H9 (cell line): ENCODE measurements at regions not wholly inside any gene's neighbourhood (a gene's known extent, or its start where the extent isn't known, plus 50 kb on each side); places are given as distances from the start of the nearest gene placed in this dataset.

Experiments
- DNase-seq: peaks from one replicate; pipeline ENCODE4 v3.0.0-alpha.2; 2017
- H2AFZ ChIP-seq: one replicate; pipeline ENCODE4 v1.6.1; 2013; ENCODE audit warnings: mild to moderate bottlenecking, low read length, control low read depth, moderate library complexity
- H2AK5ac ChIP-seq: 2 replicates; pipeline ENCODE4 v1.6.1; 2013; ENCODE audit warnings: low read length, control low read depth, mixed read lengths; ENCODE audit not compliant: insufficient read length
- H2BK120ac ChIP-seq: one replicate; pipeline ENCODE4 v1.6.1; 2013; ENCODE audit warnings: low read depth, mild to moderate bottlenecking, low read length, control low read depth, inconsistent platforms; ENCODE audit not compliant: poor library complexity, severe bottlenecking
- H2BK12ac ChIP-seq: 2 replicates; pipeline ENCODE4 v1.6.1; 2013; ENCODE audit warnings: low read length, control low read depth, mixed read lengths, low read depth; ENCODE audit not compliant: insufficient read length
- H2BK15ac ChIP-seq: 2 replicates; pipeline ENCODE4 v1.6.1; 2013; ENCODE audit warnings: low read depth, low read length, control low read depth
- H2BK20ac ChIP-seq: one replicate; pipeline ENCODE4 v1.6.1; 2013; ENCODE audit warnings: low read depth, mild to moderate bottlenecking, low read length, control low read depth, inconsistent platforms; ENCODE audit not compliant: poor library complexity, severe bottlenecking
- H2BK5ac ChIP-seq: 2 replicates; pipeline ENCODE4 v1.6.1; 2013; ENCODE audit warnings: low read length, control low read depth, mixed read lengths; ENCODE audit not compliant: insufficient read length
- H3K14ac ChIP-seq: 2 replicates; pipeline ENCODE4 v1.6.1; 2013; ENCODE audit warnings: low read length, control low read depth; ENCODE audit not compliant: insufficient read depth
- H3K18ac ChIP-seq: 2 replicates; pipeline ENCODE4 v1.6.1; 2013; ENCODE audit warnings: low read depth, mild to moderate bottlenecking, mixed read lengths, low read length, control low read depth; ENCODE audit not compliant: insufficient read length
- H3K23ac ChIP-seq: 2 replicates; pipeline ENCODE4 v1.6.1; 2013; ENCODE audit warnings: low read length, control low read depth, mixed read lengths, low read depth; ENCODE audit not compliant: insufficient read length
- H3K23me2 ChIP-seq: 2 replicates; pipeline ENCODE4 v1.6.1; 2013; ENCODE audit warnings: low read depth, mild to moderate bottlenecking, mixed read lengths, low read length, control low read depth; ENCODE audit not compliant: insufficient read length, poor library complexity, severe bottlenecking
- H3K27ac ChIP-seq: 2 replicates; pipeline ENCODE4 v1.5.1; 2013; ENCODE audit warnings: low read length, control low read depth, mixed read lengths, low read depth; ENCODE audit not compliant: insufficient read length
- H3K27me3 ChIP-seq: 2 replicates; pipeline ENCODE4 v1.6.1; 2013; ENCODE audit warnings: low read length, control low read depth, inconsistent platforms; ENCODE audit not compliant: insufficient read depth
- H3K4ac ChIP-seq: 2 replicates; pipeline ENCODE4 v1.6.1; 2013; ENCODE audit warnings: low read depth, mild to moderate bottlenecking, control low read depth, inconsistent platforms, low read length, moderate library complexity
- H3K4me1 ChIP-seq: 2 replicates; pipeline ENCODE4 v1.6.1; 2013; ENCODE audit warnings: low read length, control low read depth, inconsistent platforms; ENCODE audit not compliant: insufficient read depth
- H3K4me2 ChIP-seq: 2 replicates; pipeline ENCODE4 v1.6.1; 2013; ENCODE audit warnings: low read length, control low read depth, mixed read lengths; ENCODE audit not compliant: insufficient read length, insufficient read depth
- H3K56ac ChIP-seq: 2 replicates; pipeline ENCODE4 v1.6.1; 2013; ENCODE audit warnings: low read depth, mild to moderate bottlenecking, mixed read lengths, low read length, control low read depth; ENCODE audit not compliant: insufficient read length
- H3K79me1 ChIP-seq: 2 replicates; pipeline ENCODE4 v1.6.1; 2013; ENCODE audit warnings: low read depth, mild to moderate bottlenecking, moderate library complexity, low read length, control low read depth, inconsistent platforms; ENCODE audit not compliant: insufficient read depth, poor library complexity, severe bottlenecking
- H3K79me2 ChIP-seq: 2 replicates; pipeline ENCODE4 v1.6.1; 2013; ENCODE audit warnings: low read length, control low read depth, inconsistent platforms; ENCODE audit not compliant: insufficient read depth
- H3K9ac ChIP-seq: 2 replicates; pipeline ENCODE4 v1.6.1; 2013; ENCODE audit warnings: low read length, control low read depth, mixed read lengths; ENCODE audit not compliant: insufficient read length; ENCODE audit errors: extremely low read depth
- H3K9me3 ChIP-seq: one replicate; pipeline ENCODE4 v1.6.1; 2013; ENCODE audit warnings: low read depth, low read length, inconsistent platforms; ENCODE audit not compliant: control insufficient read depth
- H3T11ph ChIP-seq: one replicate; pipeline ENCODE4 v1.6.1; 2013; ENCODE audit warnings: mild to moderate bottlenecking, low read length, control low read depth, inconsistent platforms
- H4K20me1 ChIP-seq: one replicate; pipeline ENCODE4 v1.6.1; 2013; ENCODE audit not compliant: control insufficient read depth, insufficient read length, insufficient read depth
- H4K5ac ChIP-seq: 2 replicates; pipeline ENCODE4 v1.6.1; 2013; ENCODE audit warnings: low read depth, mild to moderate bottlenecking, mixed read lengths, low read length, control low read depth; ENCODE audit not compliant: insufficient read length
- H4K8ac ChIP-seq: replicated peaks from 2 replicates; pipeline ENCODE4 v1.6.1; 2013; ENCODE audit warnings: low read length, control low read depth, mixed read lengths, low read depth; ENCODE audit not compliant: insufficient read length
- H4K91ac ChIP-seq: 2 replicates; pipeline ENCODE4 v1.6.1; 2013; ENCODE audit warnings: low read depth, mild to moderate bottlenecking, moderate library complexity, mixed read lengths, low read length, control low read depth; ENCODE audit not compliant: insufficient read length
- H3K27ac Mint-ChIP-seq, 3 experiments: 2 replicates in 2 of 3; 3 replicates in 1 of 3; pipeline ENCODE4 v1.8.0; 2020 to 2021; ENCODE audit warnings: mixed read lengths in 3 of 3, mild to moderate bottlenecking in 1 of 3, moderate library complexity in 1 of 3
- H3K27me3 Mint-ChIP-seq: 2 replicates; pipeline ENCODE4 v1.8.0; 2021; ENCODE audit warnings: low read depth, mild to moderate bottlenecking, moderate library complexity, mixed read lengths
- H3K36me3 Mint-ChIP-seq, 3 experiments: 2 replicates in 2 of 3; 3 replicates in 1 of 3; pipeline ENCODE4 v1.8.0; 2020 to 2021; ENCODE audit warnings: low read depth in 3 of 3, mixed read lengths in 3 of 3; ENCODE audit not compliant: insufficient read depth in 1 of 3
- H3K4me1 Mint-ChIP-seq, 2 experiments: 2 replicates each; pipeline ENCODE4 v1.8.0; 2020; ENCODE audit warnings: mixed read lengths in 2 of 2
- H3K4me3 Mint-ChIP-seq, 2 experiments: 2 replicates in 1 of 2; 3 replicates in 1 of 2; pipeline ENCODE4 v1.8.0; 2020 to 2021; ENCODE audit warnings: mild to moderate bottlenecking in 2 of 2, mixed read lengths in 2 of 2, moderate library complexity in 1 of 2
- H3K9me3 Mint-ChIP-seq, 2 experiments: 2 replicates in 1 of 2; 3 replicates in 1 of 2; pipeline ENCODE4 v1.8.0; 2020; ENCODE audit warnings: mild to moderate bottlenecking in 2 of 2, mixed read lengths in 2 of 2, moderate library complexity in 1 of 2
- CTCF ChIP-seq: fragments of 200-600 bp; sonication (generic); conservative IDR thresholded peaks from 3 replicates; pipeline ENCODE4 v1.8.0; 2021; ENCODE audit warnings: antibody characterized with exemption, mild to moderate bottlenecking
- WGBS: extraction: QIAGEN DNeasy Blood & Tissue Kit; methylation state at CpG from one replicate; pipeline ENCODE4 v1.1.7; 2013; ENCODE audit warnings: missing lambda C conversion rate, low lambda C conversion rate, mixed read lengths; ENCODE audit not compliant: insufficient read length; ENCODE audit errors: extremely low coverage; 5-methylcytosine and 5-hydroxymethylcytosine counted together

DNA sequence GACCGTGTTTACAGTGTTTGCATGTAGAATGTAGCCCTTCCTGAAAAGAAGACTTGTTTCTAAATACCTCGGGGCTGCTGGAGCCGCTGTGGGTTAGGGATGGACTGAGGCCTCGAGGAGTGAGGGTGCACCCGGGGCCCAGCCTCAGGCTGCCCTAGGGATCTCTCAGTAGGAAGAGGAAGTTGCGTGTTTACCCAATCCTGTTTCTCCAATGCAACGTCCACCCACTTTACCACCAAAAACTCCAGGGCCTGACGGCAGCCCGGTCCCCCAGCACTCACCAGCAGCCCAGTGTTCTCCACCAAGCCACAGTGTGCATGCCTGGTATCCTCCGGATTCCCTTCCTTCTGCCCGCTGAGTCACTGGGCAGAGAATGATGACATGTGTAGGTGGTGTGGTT, 255.8 kb downstream of the GLI2 start:
- H3K36me3 Mint-ChIP-seq, result peaks cover 20 to 44% (median 38%) of the 10 kb centered on the region in 3 experiments
- Histone ChIP-seq H3K4me1 (no peaks in the 10 kb centered on the region), H2BK12ac (no peak overlapping the region), H3K56ac (no peak overlapping the region), H3K9ac (no peak overlapping the region), H3K23me2 (no peaks in the 10 kb centered on the region), H3K79me2 (no peaks in the 10 kb centered on the region), H2BK120ac (no peak overlapping the region), H2BK20ac (no peak overlapping the region), H3K4ac (no peak overlapping the region), H3K27me3 (no peaks in the 10 kb centered on the region), H2AK5ac (no peak overlapping the region), H3K27ac (no peak overlapping the region), H3K79me1 (no peaks in the 10 kb centered on the region), H4K20me1 (peaks cover 2% of the 10 kb centered on the region), H2BK5ac (no peak overlapping the region), H3K23ac (no peak overlapping the region), H4K5ac (no peak overlapping the region), H3K14ac (no peak overlapping the region), H3K4me2 (no peak overlapping the region), H3K9me3 (no peaks in the 10 kb centered on the region), H3T11ph (no peak overlapping the region), H4K8ac (no peak overlapping the region), H2BK15ac (no peak overlapping the region), H2AFZ (no peak overlapping the region), H4K91ac (no peak overlapping the region), H3K18ac (no peak overlapping the region)
- no peak overlapping the region for H3K4me3 Mint-ChIP-seq
- DNase-seq, result no peak
- WGBS, result no CpG with 5 or more reads among the region's 11 CpGs
- H3K27ac Mint-ChIP-seq, result no peak overlapping the region
- H3K9me3 Mint-ChIP-seq, result no peaks in the 10 kb centered on the region
- no peaks in the 10 kb centered on the region; a peak in 1 of 4 replicates for H3K4me1 Mint-ChIP-seq
- no peak for TF ChIP-seq CTCF
- peaks cover 5% of the 10 kb centered on the region for H3K27me3 Mint-ChIP-seq
